HFF-Myc (cell line): ENCODE measurements at regions not wholly inside any gene's neighbourhood (a gene's known extent, or its start where the extent isn't known, plus 50 kb on each side); places are given as distances from the start of the nearest gene placed in this dataset.

Experiments used
- DNase-seq: peaks from one replicate; pipeline ENCODE4 v3.0.0-alpha.2; 2011; ENCODE audit warnings: low read depth; ENCODE audit errors: extremely low read depth
- H3K4me3 ChIP-seq: replicated peaks from 2 replicates; pipeline ENCODE4 v1.5.1; 2011; ENCODE audit warnings: low read depth, mild to moderate bottlenecking, control low read depth, low read length
- CTCF ChIP-seq: IDR thresholded peaks from 2 replicates; pipeline ENCODE4 v1.5.1; 2012; ENCODE audit warnings: mild to moderate bottlenecking, low read depth, low read length, control low read depth; ENCODE audit errors: missing control alignments

GRCh38 chr7:367351-367901 is 77.5 kb downstream of the FOXL3 start:
- H3K4me3 ChIP-seq: no peak overlapping the region
- TF ChIP-seq CTCF: no peak
- DNase-seq: no peak

- no peak for TF ChIP-seq CTCF
- DNase-seq: no peak
- no peak overlapping the region for H3K4me3 ChIP-seq
Measured at GRCh38 chr7:368651-369475, 78.9 kb downstream of the FOXL3 start.

- no peak for DNase-seq
- TF ChIP-seq CTCF: no peak
- H3K4me3 ChIP-seq: no peak overlapping the region
Measured at GRCh38 chr7:369476-370258, 79.7 kb downstream of the FOXL3 start.

DNA sequence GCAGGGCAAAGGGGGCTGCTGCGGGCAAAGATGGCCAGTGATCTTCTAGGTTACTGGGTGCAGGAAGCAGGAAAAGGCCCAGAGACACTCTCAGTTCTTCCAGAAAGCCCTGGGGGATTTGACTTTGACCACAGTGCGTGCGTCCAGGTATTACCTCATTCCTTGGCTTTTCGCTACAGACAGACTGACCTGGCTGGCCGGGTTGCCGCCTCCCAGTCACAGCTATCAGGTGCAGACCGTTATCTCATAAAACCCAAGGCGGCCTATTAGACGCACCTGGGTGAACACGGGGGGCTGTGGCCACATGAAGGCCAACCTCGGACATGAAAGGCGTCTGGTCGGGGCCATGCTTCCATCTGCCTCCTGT is 80.3 kb downstream of the FOXL3 start:
- no peak for TF ChIP-seq CTCF
- no peak overlapping the region for H3K4me3 ChIP-seq
- DNase-seq: no peak

GRCh38 chr7:370775-371118 is 80.8 kb downstream of the FOXL3 start:
- H3K4me3 ChIP-seq: no peak overlapping the region
- no peak for TF ChIP-seq CTCF
- DNase-seq: no peak

- DNase-seq: no peak
- H3K4me3 ChIP-seq: no peak overlapping the region
- TF ChIP-seq CTCF: no peak
Measured at GRCh38 chr7:371119-371778, 81.3 kb downstream of the FOXL3 start.
